MG63 (cell line): ENCODE measurements at regions not wholly inside any gene's neighbourhood (a gene's known extent, or its start where the extent isn't known, plus 50 kb on each side); places are given as distances from the start of the nearest gene placed in this dataset.

Experiments used
- DNase-seq: peaks from one replicate; pipeline ENCODE4 v3.0.0-alpha.2; 2020
- H3K27me3 ChIP-seq: fragments of 250-450 bp; sonication (Bioruptor Pico); 2 replicates; pipeline ENCODE4 v1.5.1; 2020; ENCODE audit warnings: mild to moderate bottlenecking, moderate library complexity
- H3K36me3 ChIP-seq: fragments of 250-450 bp; sonication (Bioruptor Pico); 2 replicates; pipeline ENCODE4 v1.5.1; 2020; ENCODE audit warnings: mild to moderate bottlenecking, moderate library complexity
- H3K4me3 ChIP-seq: fragments of 250-450 bp; sonication (Bioruptor Pico); 2 replicates; pipeline ENCODE4 v1.5.1; 2020; ENCODE audit warnings: mild to moderate bottlenecking, moderate library complexity
- H3K9me3 ChIP-seq: fragments of 250-450 bp; sonication (Bioruptor Pico); 2 replicates; pipeline ENCODE4 v1.5.1; 2020; ENCODE audit warnings: mild to moderate bottlenecking, moderate library complexity

DNA sequence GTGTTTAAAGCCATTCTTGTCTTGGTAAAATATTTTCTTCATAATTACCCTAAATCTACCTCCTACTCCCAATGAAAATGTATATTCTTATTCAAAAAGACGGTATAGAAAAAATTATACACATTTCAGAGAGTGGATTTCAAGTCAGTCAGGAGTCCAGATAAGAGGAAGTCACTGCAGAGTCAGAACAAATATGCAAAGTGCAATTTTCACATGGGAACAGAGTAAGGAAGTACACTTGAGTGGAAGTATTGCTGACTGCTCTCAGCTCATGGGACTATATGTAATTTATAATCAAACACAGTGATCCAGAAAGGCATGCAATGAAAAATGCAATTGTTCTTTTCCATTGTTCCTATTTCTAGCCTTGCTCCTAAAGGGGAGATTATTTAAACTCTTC is 1128.0 kb downstream of the AACS start:
- H3K36me3 ChIP-seq, result no peaks in the 10 kb centered on the region

DNA sequence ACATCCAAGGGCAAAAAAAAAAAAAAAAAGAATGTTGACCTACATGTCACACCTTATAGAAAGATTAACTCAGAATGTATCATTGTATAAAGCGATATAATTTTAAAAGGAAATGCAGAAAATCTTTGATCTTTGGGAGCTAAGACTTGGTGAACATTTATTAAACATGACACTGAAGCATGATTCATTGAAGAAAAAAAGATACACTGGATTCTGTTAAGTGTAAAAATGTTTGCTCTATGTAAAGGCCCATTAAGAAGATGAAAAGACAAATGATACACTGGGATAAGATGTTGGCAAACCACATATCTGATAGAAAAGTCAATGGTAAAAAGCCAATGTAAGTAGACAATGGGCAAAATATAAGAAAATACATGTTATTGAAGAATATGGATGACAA is 1131.0 kb downstream of the AACS start:
- H3K36me3 ChIP-seq, result no peaks in the 10 kb centered on the region
- H3K9me3 ChIP-seq, result no peaks in the 10 kb centered on the region
- no peak overlapping the region for H3K4me3 ChIP-seq
- H3K27me3 ChIP-seq, result no peaks in the 10 kb centered on the region
- DNase-seq, result no peak

More for the DNA sequence above, 1128.0 kb downstream of the AACS start:
- Histone ChIP-seq H3K27me3 (no peaks in the 10 kb centered on the region), H3K9me3 (no peaks in the 10 kb centered on the region), H3K4me3 (no peak overlapping the region)
- DNase-seq, result no peak

DNA sequence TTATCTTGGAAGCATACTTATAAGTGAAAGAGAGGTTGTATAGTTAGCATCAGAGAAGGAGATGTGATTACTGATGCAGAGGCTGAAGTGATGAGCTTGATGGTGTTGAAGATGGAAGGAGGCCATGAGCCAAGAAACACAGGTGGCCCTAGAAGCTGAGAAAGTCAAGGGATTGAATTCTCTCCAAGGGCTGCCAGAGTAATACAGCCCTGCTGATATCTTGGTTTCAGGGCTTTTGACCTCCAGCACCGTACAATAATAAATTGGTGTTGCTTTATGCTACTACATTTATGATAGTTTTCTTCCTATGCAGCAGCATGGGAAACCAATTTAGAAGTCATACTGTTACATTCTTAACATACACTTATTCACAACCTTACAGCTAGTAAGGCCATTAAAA is 1133.3 kb downstream of the AACS start:
- Histone ChIP-seq H3K27me3 (no peaks in the 10 kb centered on the region), H3K4me3 (no peak overlapping the region), H3K9me3 (no peaks in the 10 kb centered on the region), H3K36me3 (no peaks in the 10 kb centered on the region)
- no peak for DNase-seq

- H3K4me3 ChIP-seq, result no peak overlapping the region
- no peaks in the 10 kb centered on the region for H3K27me3 ChIP-seq
- H3K36me3 ChIP-seq, result no peaks in the 10 kb centered on the region
- peak; percentile 16 for DNase-seq
- no peaks in the 10 kb centered on the region for H3K9me3 ChIP-seq
These were observed 1133.9 kb downstream of the AACS start for GRCh38 chr12:126198966-126199692.

GRCh38 chr12:126201981-126202537 is 1136.8 kb downstream of the AACS start:
- no peaks in the 10 kb centered on the region for H3K9me3 ChIP-seq
- H3K36me3 ChIP-seq, result no peaks in the 10 kb centered on the region
- H3K4me3 ChIP-seq, result no peak overlapping the region
- DNase-seq, result no peak
- H3K27me3 ChIP-seq, result no peaks in the 10 kb centered on the region

DNA sequence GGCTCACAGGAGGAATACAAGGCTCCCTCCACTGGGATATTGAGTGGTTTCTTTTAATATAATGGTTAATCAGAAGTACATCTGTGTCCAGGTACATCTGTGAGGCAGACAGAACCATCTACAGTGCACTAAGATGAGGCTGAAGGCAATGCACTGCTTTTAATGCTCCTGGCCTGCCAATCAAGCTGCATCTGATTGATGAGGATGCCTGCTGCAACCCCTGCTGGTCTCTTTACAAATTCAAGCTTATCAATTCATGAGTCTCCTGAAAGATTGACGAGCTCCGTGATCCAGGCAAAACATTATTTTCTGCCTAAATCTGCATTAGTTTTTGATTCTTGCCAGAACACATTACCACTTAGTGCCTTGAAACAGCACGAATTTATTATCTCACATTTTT is 1139.1 kb downstream of the AACS start:
- Histone ChIP-seq H3K9me3 (no peaks in the 10 kb centered on the region), H3K36me3 (no peaks in the 10 kb centered on the region), H3K27me3 (no peaks in the 10 kb centered on the region), H3K4me3 (no peak overlapping the region)
- DNase-seq, result no peak

GRCh38 chr12:126210026-126210425 is 1144.8 kb downstream of the AACS start:
- Histone ChIP-seq H3K36me3 (no peaks in the 10 kb centered on the region), H3K27me3 (no peaks in the 10 kb centered on the region), H3K9me3 (no peaks in the 10 kb centered on the region), H3K4me3 (no peak overlapping the region)
- DNase-seq, result no peak

DNA sequence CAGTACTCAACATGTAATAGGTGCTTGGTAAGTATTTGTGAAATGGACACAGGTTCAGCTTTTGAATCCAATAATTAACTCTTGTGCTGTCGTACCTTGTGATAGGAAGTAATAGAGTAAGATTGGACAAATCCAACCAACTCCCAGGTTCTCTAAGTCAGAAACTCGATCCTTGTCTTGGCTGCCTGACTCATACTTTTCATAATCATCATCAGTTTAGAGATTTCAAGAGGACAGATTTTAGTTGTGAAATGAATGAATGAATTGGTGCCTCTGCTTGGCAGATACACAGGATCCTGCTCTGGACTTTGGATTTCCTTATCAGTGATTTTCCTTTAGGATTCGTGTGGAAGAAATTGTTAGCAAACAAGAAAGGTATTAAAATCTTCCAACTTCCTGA is 1145.2 kb downstream of the AACS start:
- DNase-seq, result no peak
- no peaks in the 10 kb centered on the region for H3K9me3 ChIP-seq
- H3K27me3 ChIP-seq, result no peaks in the 10 kb centered on the region
- H3K36me3 ChIP-seq, result no peaks in the 10 kb centered on the region
- H3K4me3 ChIP-seq, result no peak overlapping the region

DNA sequence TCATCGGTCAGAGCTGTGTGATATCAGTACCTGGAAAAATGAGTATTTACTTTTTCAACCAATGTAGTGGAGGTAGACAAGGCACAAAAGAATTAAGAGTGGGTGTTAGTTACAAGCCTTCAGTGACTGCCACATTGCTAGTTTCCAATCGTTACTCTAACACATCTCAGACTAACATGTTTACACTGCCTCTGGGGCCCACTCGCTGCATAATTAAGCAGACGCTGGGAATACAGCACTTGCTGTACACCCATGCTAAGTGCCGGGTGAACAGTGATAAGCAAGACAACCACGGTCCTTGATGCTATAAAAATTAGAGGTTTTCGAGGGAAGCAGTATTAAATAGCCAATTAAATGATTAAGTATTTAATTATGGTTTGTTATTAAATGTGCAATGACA is 1147.6 kb downstream of the AACS start:
- H3K9me3 ChIP-seq, result no peaks in the 10 kb centered on the region
- H3K36me3 ChIP-seq, result no peaks in the 10 kb centered on the region
- H3K27me3 ChIP-seq, result no peaks in the 10 kb centered on the region
- DNase-seq, result no peak
- no peak overlapping the region for H3K4me3 ChIP-seq

DNA sequence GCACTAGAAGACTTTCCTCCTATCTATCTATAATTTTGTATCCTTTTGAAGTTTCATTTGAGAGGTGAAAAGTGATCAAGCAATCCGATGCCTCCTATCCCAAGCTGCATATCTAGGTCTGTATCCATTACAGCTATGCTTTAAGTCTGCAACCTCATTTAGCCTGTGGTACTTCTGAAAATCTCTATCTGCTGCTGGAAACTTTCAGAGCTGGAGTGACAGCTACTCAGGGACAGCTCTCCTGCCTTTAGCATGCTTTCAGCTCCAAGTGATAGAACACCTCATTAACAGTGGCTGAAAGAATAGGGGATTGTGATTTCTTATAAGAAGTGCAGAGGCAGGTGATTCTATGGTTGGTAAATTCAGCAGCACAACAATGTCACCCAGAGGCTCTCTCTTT is 1153.5 kb downstream of the AACS start:
- H3K4me3 ChIP-seq, result no peak overlapping the region
- DNase-seq, result no peak
- H3K36me3 ChIP-seq, result no peaks in the 10 kb centered on the region
- no peaks in the 10 kb centered on the region for H3K9me3 ChIP-seq
- no peaks in the 10 kb centered on the region for H3K27me3 ChIP-seq

- Histone ChIP-seq H3K4me3 (no peak overlapping the region), H3K36me3 (no peaks in the 10 kb centered on the region), H3K27me3 (no peaks in the 10 kb centered on the region), H3K9me3 (no peaks in the 10 kb centered on the region)
- no peak for DNase-seq
These were observed 1153.9 kb downstream of the AACS start for GRCh38 chr12:126219139-126219538.

DNA sequence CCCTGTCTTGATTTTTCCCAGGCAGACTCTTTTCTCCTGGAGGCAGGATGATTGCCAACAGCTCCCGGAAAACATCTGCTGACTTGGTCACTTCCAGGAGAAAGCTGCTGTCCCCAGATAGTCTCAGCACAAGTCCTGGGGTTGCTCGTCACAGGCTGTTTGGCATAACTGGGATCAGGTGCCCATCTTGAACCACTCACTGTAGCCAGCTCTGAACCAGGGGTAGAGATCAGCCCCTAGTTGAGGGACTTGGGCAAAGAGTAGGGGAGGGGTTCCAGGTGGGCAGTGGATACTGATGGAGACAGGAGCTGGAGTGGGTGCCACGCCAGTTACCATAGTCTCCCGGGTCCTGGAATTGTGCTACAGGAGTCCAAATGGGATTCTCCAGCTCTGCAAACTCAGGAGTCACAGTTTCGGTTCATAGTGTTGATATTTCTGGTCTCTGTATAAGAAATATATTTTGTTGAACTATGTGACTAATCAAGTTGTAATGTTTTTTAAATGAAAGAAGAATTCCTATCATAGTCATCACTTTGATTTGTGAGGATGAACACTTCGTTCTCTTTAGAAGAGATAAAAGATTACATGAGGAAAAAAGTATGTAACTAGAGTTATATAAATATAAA is 1154.5 kb downstream of the AACS start:
- no peak for DNase-seq
- H3K9me3 ChIP-seq, result no peaks in the 10 kb centered on the region
- H3K36me3 ChIP-seq, result no peaks in the 10 kb centered on the region
- no peak overlapping the region for H3K4me3 ChIP-seq
- H3K27me3 ChIP-seq, result no peaks in the 10 kb centered on the region

GRCh38 chr12:126224032-126224431 is 1158.8 kb downstream of the AACS start:
- Histone ChIP-seq H3K4me3 (no peak overlapping the region), H3K9me3 (no peaks in the 10 kb centered on the region), H3K36me3 (no peaks in the 10 kb centered on the region), H3K27me3 (no peaks in the 10 kb centered on the region)
- DNase-seq, result no peak

DNA sequence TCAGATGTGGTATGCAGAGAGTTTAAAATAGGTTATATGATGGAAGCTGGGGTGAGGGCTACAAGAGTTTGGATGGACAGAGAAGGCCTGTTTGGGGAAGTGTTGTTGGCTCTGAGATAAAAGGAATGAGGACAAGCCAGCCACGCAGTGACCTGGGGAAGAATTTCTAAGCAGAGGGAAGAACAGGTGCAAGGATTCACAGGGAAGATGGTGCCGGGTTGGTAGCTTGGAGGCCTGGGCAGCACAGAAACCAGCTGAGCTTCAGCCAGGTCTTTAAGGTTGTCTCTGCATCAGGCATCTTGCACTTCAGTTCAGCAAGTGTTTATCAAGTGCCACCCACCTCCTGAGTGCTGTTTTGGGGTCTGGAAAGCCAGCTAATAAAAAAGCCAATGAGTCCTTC is 1163.7 kb downstream of the AACS start:
- no peak overlapping the region for H3K4me3 ChIP-seq

GRCh38 chr12:126232711-126233110 is 1167.5 kb downstream of the AACS start:
- Histone ChIP-seq H3K27me3 (no peaks in the 10 kb centered on the region), H3K36me3 (no peaks in the 10 kb centered on the region), H3K9me3 (no peaks in the 10 kb centered on the region), H3K4me3 (no peak overlapping the region)
- DNase-seq, result no peak

More for the DNA sequence above, 1163.7 kb downstream of the AACS start:
- Histone ChIP-seq H3K36me3 (no peaks in the 10 kb centered on the region), H3K27me3 (no peaks in the 10 kb centered on the region), H3K9me3 (no peaks in the 10 kb centered on the region)
- no peak for DNase-seq

DNA sequence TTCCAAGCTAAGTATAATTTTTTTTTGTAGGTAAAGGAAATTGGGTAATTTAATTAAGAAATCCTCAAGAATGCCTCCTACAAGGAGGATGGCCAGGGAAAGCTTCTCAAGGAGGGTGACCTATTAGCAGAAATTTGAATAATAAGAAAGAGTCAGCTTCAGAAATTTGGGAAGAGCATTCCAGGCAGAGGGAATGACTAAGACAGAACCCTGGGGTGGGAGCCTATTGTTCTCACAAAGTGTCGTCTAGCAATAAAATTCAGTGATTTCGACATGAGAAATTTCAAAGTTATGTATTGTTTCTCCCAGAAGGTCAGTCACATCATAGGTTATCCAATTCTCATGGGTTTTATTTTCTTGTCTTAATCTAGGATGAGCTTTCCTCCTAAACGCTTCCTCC is 1168.4 kb downstream of the AACS start:
- no peak overlapping the region for H3K4me3 ChIP-seq
- DNase-seq, result no peak
- no peaks in the 10 kb centered on the region for H3K36me3 ChIP-seq
- no peaks in the 10 kb centered on the region for H3K9me3 ChIP-seq
- H3K27me3 ChIP-seq, result no peaks in the 10 kb centered on the region

DNA sequence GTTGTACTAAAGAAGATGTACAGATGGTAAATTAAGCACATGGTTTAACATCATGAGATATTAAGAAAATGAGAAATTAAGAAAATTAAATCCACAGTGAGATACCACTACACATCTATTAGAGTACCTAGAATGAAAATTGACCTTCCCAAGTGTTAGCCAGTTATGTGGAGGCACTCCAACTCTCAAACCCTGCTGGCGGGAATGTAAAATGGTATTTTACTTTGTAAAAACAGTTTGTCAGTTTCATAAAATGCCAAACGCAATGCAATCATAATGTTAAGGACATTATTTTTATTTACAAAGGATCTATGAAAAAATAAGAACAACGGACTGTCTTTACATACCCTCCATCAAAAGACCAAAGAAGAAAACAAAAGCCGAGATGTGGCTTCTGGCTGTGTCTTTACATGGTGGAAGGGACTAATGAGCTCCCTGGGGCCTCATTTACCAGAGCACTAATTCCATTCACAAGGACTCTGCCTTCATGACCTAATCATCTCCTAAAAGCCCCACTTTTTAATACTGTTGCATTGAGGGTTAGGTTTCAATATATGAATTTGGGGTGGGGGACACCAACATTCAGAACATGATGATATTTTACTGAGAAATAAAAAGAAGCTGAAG is 1178.7 kb downstream of the AACS start:
- no peaks in the 10 kb centered on the region for H3K27me3 ChIP-seq
- no peaks in the 10 kb centered on the region for H3K9me3 ChIP-seq
- no peak for DNase-seq
- H3K36me3 ChIP-seq, result no peaks in the 10 kb centered on the region
- no peak overlapping the region for H3K4me3 ChIP-seq

DNA sequence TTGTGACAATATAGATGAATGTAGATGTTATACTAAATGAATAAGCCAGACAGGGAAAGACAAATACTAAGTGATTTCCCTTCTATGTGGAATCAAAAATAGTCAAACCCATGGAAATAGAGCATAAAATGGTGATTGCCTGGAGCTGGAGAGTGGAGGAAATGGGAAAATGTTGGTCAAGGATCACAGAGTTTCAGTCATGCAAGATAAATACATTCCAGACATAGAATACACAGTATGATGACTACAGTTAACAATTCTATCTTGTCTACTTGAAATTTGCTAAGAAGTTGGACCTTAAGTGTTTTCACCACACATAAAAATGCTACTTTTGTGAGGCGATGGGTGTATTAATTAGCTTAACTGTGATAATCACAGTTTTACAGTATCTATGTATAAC is 1182.7 kb downstream of the AACS start:
- no peak overlapping the region for H3K4me3 ChIP-seq
- H3K9me3 ChIP-seq, result no peaks in the 10 kb centered on the region
- DNase-seq, result no peak
- H3K36me3 ChIP-seq, result no peaks in the 10 kb centered on the region
- H3K27me3 ChIP-seq, result no peaks in the 10 kb centered on the region
